Heart left ventricle (tissue), 16 donors: ENCODE measurements at regions not wholly inside any gene's neighbourhood (a gene's known extent, or its start where the extent isn't known, plus 50 kb on each side); places are given as distances from the start of the nearest gene placed in this dataset.

Source experiments
- ATAC-seq, 4 donors: fragments of 200-7000 bp; cut with Tn5 transposase; one replicate each; pipeline ENCODE4 v1.9.1; 2020 to 2022; ENCODE audit warnings: moderate library complexity in 4 of 4, mild to moderate bottlenecking in 3 of 4, moderate number of reproducible peaks in 1 of 4
- DNase-seq, 5 donors: peaks; one replicate each; pipeline ENCODE4 v3.0.0-alpha.2; 2020
- H3K27ac ChIP-seq, 12 donors: fragments of 200-600 bp; sonication (generic) in 4 of 12; one replicate each; pipeline versions ENCODE4 v1.5.0 to v1.8.0; 2016 to 2022; ENCODE audit warnings: mild to moderate bottlenecking in 2 of 12
- H3K27me3 ChIP-seq, 9 donors: fragments of 200-600 bp; sonication (generic) in 2 of 9; one replicate each; pipeline versions ENCODE4 v1.5.1 to v1.8.0; 2016 to 2022; ENCODE audit warnings: mild to moderate bottlenecking in 3 of 9
- H3K36me3 ChIP-seq, 9 donors: fragments of 200-600 bp; sonication (generic) in 2 of 9; one replicate each; pipeline versions ENCODE4 v1.5.0 to v1.8.0; 2018 to 2022; ENCODE audit warnings: mild to moderate bottlenecking in 2 of 9
- H3K4me1 ChIP-seq, 12 donors: fragments of 200-600 bp; sonication (generic) in 4 of 12; one replicate each; pipeline versions ENCODE4 v1.5.0 to v1.8.0; 2016 to 2022; ENCODE audit warnings: mild to moderate bottlenecking in 3 of 12
- H3K4me3 ChIP-seq, 12 donors: fragments of 200-600 bp; sonication (generic) in 4 of 12; one replicate each; pipeline versions ENCODE4 v1.5.0 to v1.8.0; 2017 to 2022; ENCODE audit warnings: mild to moderate bottlenecking in 9 of 12, moderate library complexity in 4 of 12
- H3K9me3 ChIP-seq, 12 donors: fragments of 200-600 bp; sonication (generic) in 4 of 12; one replicate each; pipeline versions ENCODE4 v1.5.0 to v1.8.0; 2016 to 2022; ENCODE audit warnings: mild to moderate bottlenecking in 1 of 12
- POLR2A ChIP-seq, 2 donors: fragments of 450-650 bp; IDR thresholded peaks; one replicate each; pipeline ENCODE4 v1.6.1; 2017; ENCODE audit warnings: antibody characterized with exemption in 2 of 2, mild to moderate bottlenecking in 2 of 2, moderate library complexity in 2 of 2
- WGBS, 4 donors: extraction: QIAGEN DNeasy Blood & Tissue Kit in 2 of 4; methylation state at CpG; one replicate each; pipeline versions ENCODE4 v1.1.5 to v1.1.7; 2013 to 2018; 5-methylcytosine and 5-hydroxymethylcytosine counted together
- intact Hi-C, 10 donors: fragments of 100-400 bp; cut with DNase I; formaldehyde crosslinking; loops; one replicate each; pipeline versions ENCODE4 v1.11.1 to v1.14.2; 2022
- TF ChIP-seq, protein P1 (sequence below), 12 donors: fragments of 200-600 bp; sonication (generic) in 4 of 12; IDR thresholded peaks; one replicate each; pipeline versions ENCODE4 v1.5.0 to v1.8.0; 2018 to 2022; ENCODE audit warnings: antibody characterized with exemption in 12 of 12, mild to moderate bottlenecking in 5 of 12
- donor health status: ischemic (EF 13 %, LVEDD 7.1; RV severe dilation, severe dysfunction).
- donor health status: healthy with polysubstance abuse.
- donor health status: DM: no; HTN: yes; CAD: no.
- donor health status: DM: no; HTN: no; CAD: no.
- donor health status: ischemic (EF 25% LVEDD 6.9; RV normal size, moderate dysfunction).
- donor health status: ischemic (EF 25% LVEDD 5.7; RV mildly dilated, moderate dysfunction).
- donor health status: healthy.
- donor health status: DM: yes; HTN: yes; CAD: no.
- donor health status: ischemic (EF 35%, LVEDD 5.7; RV mildly dilated, moderate dysfunction).
- donor health status: nonischemic (EF 11% LVEDD 7.7; RV severe dilation, severe dysfunction).
- donor health status: DM: yes; HTN: yes; CAD: no.
- donor health status: PGD.
- donor health status: ischemic (EF 29% LVEDD 5.4; RV normal size, mild dysfunction).
- donor health status: nonischemic (EF 23%, LVEDD 6.1; RV moderate dilation, normal function).

DNA sequence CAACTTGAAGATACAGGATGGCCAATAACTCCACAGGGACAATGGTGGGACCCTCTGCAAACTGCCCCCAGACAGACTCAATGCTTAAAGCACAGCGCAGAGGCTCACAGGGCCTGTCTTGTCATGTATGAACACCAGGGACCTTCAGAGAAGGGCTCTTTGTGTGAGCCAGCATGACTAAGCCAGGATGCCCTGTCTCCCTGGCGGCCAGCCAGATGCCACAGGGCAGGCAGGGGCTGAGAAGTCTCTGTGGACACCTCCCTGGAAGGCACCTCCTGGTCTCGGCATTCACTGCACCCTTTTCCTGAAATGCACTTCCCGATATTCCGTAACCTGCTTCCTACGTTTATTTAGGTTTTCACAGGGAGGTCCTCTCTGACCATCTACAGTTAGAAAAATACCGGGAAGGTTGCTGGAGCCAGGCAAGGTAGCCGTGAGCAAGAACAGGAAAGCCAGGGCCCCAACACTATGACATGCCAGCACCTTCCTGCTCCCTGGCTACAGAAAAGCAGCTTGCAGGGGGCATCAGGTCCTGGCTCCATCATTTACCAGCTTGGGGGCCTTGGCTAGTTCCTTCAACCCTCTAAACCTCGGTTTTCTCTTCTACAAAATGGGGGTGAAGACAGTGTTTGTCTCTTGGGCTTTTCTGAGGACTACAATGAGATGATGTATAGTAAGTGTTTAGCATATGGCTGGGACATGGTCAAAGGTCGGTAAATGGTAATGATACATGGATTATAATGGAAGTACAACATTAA lies 65.0 kb downstream of the PITPNM2 start:
- H3K27me3 ChIP-seq, result no peaks in the 10 kb centered on the region
- TF ChIP-seq, protein P1, sequence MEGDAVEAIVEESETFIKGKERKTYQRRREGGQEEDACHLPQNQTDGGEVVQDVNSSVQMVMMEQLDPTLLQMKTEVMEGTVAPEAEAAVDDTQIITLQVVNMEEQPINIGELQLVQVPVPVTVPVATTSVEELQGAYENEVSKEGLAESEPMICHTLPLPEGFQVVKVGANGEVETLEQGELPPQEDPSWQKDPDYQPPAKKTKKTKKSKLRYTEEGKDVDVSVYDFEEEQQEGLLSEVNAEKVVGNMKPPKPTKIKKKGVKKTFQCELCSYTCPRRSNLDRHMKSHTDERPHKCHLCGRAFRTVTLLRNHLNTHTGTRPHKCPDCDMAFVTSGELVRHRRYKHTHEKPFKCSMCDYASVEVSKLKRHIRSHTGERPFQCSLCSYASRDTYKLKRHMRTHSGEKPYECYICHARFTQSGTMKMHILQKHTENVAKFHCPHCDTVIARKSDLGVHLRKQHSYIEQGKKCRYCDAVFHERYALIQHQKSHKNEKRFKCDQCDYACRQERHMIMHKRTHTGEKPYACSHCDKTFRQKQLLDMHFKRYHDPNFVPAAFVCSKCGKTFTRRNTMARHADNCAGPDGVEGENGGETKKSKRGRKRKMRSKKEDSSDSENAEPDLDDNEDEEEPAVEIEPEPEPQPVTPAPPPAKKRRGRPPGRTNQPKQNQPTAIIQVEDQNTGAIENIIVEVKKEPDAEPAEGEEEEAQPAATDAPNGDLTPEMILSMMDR (IDR thresholded peaks at IDR 0.05), result peak in 1 of 12 donors; percentile 10
- TF ChIP-seq POLR2A (IDR thresholded peaks at IDR 0.05), result no peak
- H3K36me3 ChIP-seq, result no peaks in the 10 kb centered on the region
- DNase-seq (peak in 4 of 5 donors; percentile 55 to 82 (median 80)), ATAC-seq (peak in 3 of 4 donors; percentile 63 to 75 (median 69))
- H3K4me1 ChIP-seq, result peaks cover 14 to 89% (median 63%) of the 10 kb centered on the region in 12 donors
- WGBS, 4 donors, result 45 to 53% (median 49%) methylated on average over 10 of the region's 10 CpGs
- peaks cover 0 to 7% (median 0%) of the 10 kb centered on the region in 12 donors for H3K9me3 ChIP-seq
- H3K4me3 ChIP-seq, result no peak overlapping the region
- H3K27ac ChIP-seq, result peak overlapping the region in 11 of 12 donors; percentile 35 to 82 (median 68)
- intact Hi-C loops, result no loop called here

DNA sequence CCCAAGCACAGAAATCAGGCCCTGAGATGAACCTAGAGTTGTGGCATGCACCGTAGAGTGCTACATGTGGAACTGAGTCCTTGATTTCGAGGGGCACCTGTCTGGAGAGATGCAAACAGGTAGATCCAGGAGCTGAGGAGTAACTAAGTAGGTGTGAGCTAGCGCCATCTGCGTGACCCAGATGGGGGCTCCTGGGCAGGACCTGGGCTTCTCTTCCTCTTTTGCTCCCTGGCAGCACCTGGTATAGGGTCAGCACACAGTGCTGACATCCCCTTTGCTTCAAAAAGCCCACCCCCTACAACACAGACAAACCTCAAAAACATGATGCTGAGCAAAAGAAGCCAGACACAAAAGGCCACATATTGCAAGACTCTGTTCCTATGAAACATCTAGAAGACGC lies 65.8 kb downstream of the PITPNM2 start:
- TF ChIP-seq POLR2A (IDR thresholded peaks at IDR 0.05), result no peak
- TF ChIP-seq, protein P1 (IDR thresholded peaks at IDR 0.05), result no peak
- intact Hi-C loops, result no loop called here
- ATAC-seq (no peak), DNase-seq (no peak)
- Histone ChIP-seq H3K36me3 (no peaks in the 10 kb centered on the region), H3K4me1 (peaks cover 14 to 93% (median 63%) of the 10 kb centered on the region in 12 donors), H3K4me3 (no peak overlapping the region), H3K9me3 (peaks cover 0 to 2% (median 0%) of the 10 kb centered on the region in 12 donors), H3K27ac (peak overlapping the region in 10 of 12 donors; percentile 8 to 82 (median 73)), H3K27me3 (no peaks in the 10 kb centered on the region)
- WGBS, 4 donors, result 74 to 91% (median 88%) methylated on average over 5 of the region's 5 CpGs

- peak; percentile 4 to 34 (median 18) for ATAC-seq
- H3K27me3 ChIP-seq, result no peaks in the 10 kb centered on the region
- TF ChIP-seq POLR2A (IDR thresholded peaks at IDR 0.05), result no peak
- TF ChIP-seq, protein P1 (IDR thresholded peaks at IDR 0.05), result no peak
- peak in 1 of 5 donors; percentile 68 for DNase-seq
- H3K36me3 ChIP-seq, result no peaks in the 10 kb centered on the region
- no peaks in the 10 kb centered on the region for H3K9me3 ChIP-seq
- no peak overlapping the region for H3K4me3 ChIP-seq
- peaks cover 10 to 82% (median 56%) of the 10 kb centered on the region in 12 donors for H3K4me1 ChIP-seq
- 29 to 31% (median 31%) methylated on average over 11 of the region's 11 CpGs for WGBS, 4 donors
- intact Hi-C loops, result no loop called here
- H3K27ac ChIP-seq, result peak overlapping the region; percentile 33 to 92 (median 73)
Observed at GRCh38 chr12:123083661-123084571, 67.0 kb downstream of the PITPNM2 start.

GRCh38 chr12:123080634-123081033 lies 70.3 kb downstream of the PITPNM2 start:
- H3K36me3 ChIP-seq, result no peaks in the 10 kb centered on the region
- DNase-seq (no peak), ATAC-seq (no peak)
- H3K4me1 ChIP-seq, result peaks cover 18 to 82% (median 65%) of the 10 kb centered on the region in 12 donors
- no peak overlapping the region for H3K4me3 ChIP-seq
- intact Hi-C loops, result no loop called here
- TF ChIP-seq, protein P1 (IDR thresholded peaks at IDR 0.05), result no peak
- TF ChIP-seq POLR2A (IDR thresholded peaks at IDR 0.05), result no peak
- WGBS, 4 donors, result 77 to 97% (median 85%) methylated on average over 4 of the region's 4 CpGs
- H3K9me3 ChIP-seq, result no peaks in the 10 kb centered on the region
- H3K27ac ChIP-seq, result peak overlapping the region in 3 of 12 donors; percentile 12 to 63 (median 31)
- H3K27me3 ChIP-seq, result no peaks in the 10 kb centered on the region
